GM23338 (cell line): ENCODE measurements at regions not wholly inside any gene's neighbourhood (a gene's known extent, or its start where the extent isn't known, plus 50 kb on each side); places are given as distances from the start of the nearest gene placed in this dataset.

Experiments used
- ATAC-seq: fragments of 200-7000 bp; cut with Tn5 transposase; 3 replicates; pipeline ENCODE4 v1.9.1; 2020
- DNase-seq: peaks from one replicate; pipeline ENCODE4 v3.0.0-alpha.2; 2015; ENCODE audit warnings: low spot score
- H2AFZ ChIP-seq: fragments of 200-600 bp; sonication (generic); 2 replicates; pipeline ENCODE4 v1.8.0; 2016; ENCODE audit warnings: antibody characterized with exemption, mild to moderate bottlenecking, moderate library complexity
- H3F3A ChIP-seq: fragments of 200-600 bp; sonication (generic); replicated peaks from 2 replicates; pipeline ENCODE4 v1.8.0; 2017; ENCODE audit warnings: antibody characterized with exemption, mixed run types, low read depth
- H3K27ac ChIP-seq: fragments of 200-600 bp; sonication (generic); 2 replicates; pipeline ENCODE4 v1.6.1; 2016; ENCODE audit warnings: low read depth
- H3K27me3 ChIP-seq: fragments of 200-600 bp; sonication (generic); 2 replicates; pipeline ENCODE4 v1.8.0; 2016; ENCODE audit warnings: mild to moderate bottlenecking, mixed run types, moderate library complexity; ENCODE audit not compliant: insufficient read depth
- H3K36me3 ChIP-seq: fragments of 200-600 bp; sonication (generic); 2 replicates; pipeline ENCODE4 v1.8.0; 2016; ENCODE audit warnings: mild to moderate bottlenecking; ENCODE audit not compliant: insufficient read depth
- H3K4me1 ChIP-seq: fragments of 200-600 bp; sonication (generic); 2 replicates; pipeline ENCODE4 v1.8.0; 2016; ENCODE audit warnings: mild to moderate bottlenecking, moderate library complexity; ENCODE audit not compliant: insufficient read depth
- H3K4me2 ChIP-seq: fragments of 200-600 bp; sonication (generic); 2 replicates; pipeline ENCODE4 v1.7.1; 2017; ENCODE audit warnings: mixed run types
- H3K4me3 ChIP-seq: fragments of 200-600 bp; sonication (generic); 2 replicates; pipeline ENCODE4 v1.6.1; 2016; ENCODE audit warnings: mixed run types
- H3K79me2 ChIP-seq: fragments of 200-600 bp; sonication (generic); replicated peaks from 2 replicates; pipeline ENCODE4 v1.8.0; 2017; ENCODE audit warnings: mild to moderate bottlenecking; ENCODE audit not compliant: insufficient read depth
- H3K9me2 ChIP-seq: fragments of 200-600 bp; sonication (generic); 2 replicates; pipeline ENCODE4 v1.8.0; 2017; ENCODE audit not compliant: insufficient read depth
- H4K20me1 ChIP-seq: fragments of 200-600 bp; sonication (generic); replicated peaks from 2 replicates; pipeline ENCODE4 v1.8.0; 2017; ENCODE audit warnings: mild to moderate bottlenecking; ENCODE audit not compliant: insufficient read depth
- H3K27ac Mint-ChIP-seq: 2 replicates; pipeline ENCODE4 v1.8.0; 2020; ENCODE audit warnings: inconsistent platforms, mild to moderate bottlenecking, moderate library complexity, mixed read lengths
- H3K27me3 Mint-ChIP-seq: 3 replicates; pipeline ENCODE4 v1.8.0; 2022; ENCODE audit warnings: low read depth, mild to moderate bottlenecking, moderate library complexity, mixed read lengths, inconsistent platforms; ENCODE audit not compliant: insufficient read depth, poor library complexity
- H3K36me3 Mint-ChIP-seq: 3 replicates; pipeline ENCODE4 v1.8.0; 2021; ENCODE audit warnings: low read depth, mild to moderate bottlenecking, inconsistent platforms, moderate library complexity, mixed read lengths
- H3K4me1 Mint-ChIP-seq: 3 replicates; pipeline ENCODE4 v1.8.0; 2020; ENCODE audit warnings: mild to moderate bottlenecking, inconsistent platforms, mixed read lengths
- H3K4me3 Mint-ChIP-seq: 3 replicates; pipeline ENCODE4 v1.8.0; 2021; ENCODE audit warnings: moderate library complexity, mild to moderate bottlenecking, inconsistent platforms, mixed read lengths
- H3K9me3 Mint-ChIP-seq: 3 replicates; pipeline ENCODE4 v1.8.0; 2020; ENCODE audit warnings: moderate library complexity, mild to moderate bottlenecking, inconsistent platforms, mixed read lengths
- CREB1 ChIP-seq: fragments of 250-450 bp; sonication (Bioruptor Pico); IDR thresholded peaks from 2 replicates; pipeline ENCODE4 v1.5.0; 2020; ENCODE audit warnings: low read depth, mild to moderate bottlenecking, moderate library complexity
- NANOG ChIP-seq: IDR thresholded peaks from 2 replicates; pipeline ENCODE4 v1.6.1; 2016; ENCODE audit warnings: antibody characterized with exemption, borderline replicate concordance
- POLR2AphosphoS5 ChIP-seq: IDR thresholded peaks from 2 replicates; pipeline ENCODE4 v1.6.1; 2016; ENCODE audit warnings: antibody characterized with exemption, low read depth
- REST ChIP-seq: IDR thresholded peaks from one replicate; pipeline ENCODE4 v1.6.1; 2018; ENCODE audit warnings: antibody characterized with exemption; ENCODE audit not compliant: unreplicated experiment
- STAT1 ChIP-seq: IDR thresholded peaks from one replicate; pipeline ENCODE4 v1.6.1; 2016; ENCODE audit warnings: antibody characterized with exemption; ENCODE audit not compliant: unreplicated experiment
- ZNF114 ChIP-seq: fragments of 250-450 bp; sonication (Bioruptor Pico); IDR thresholded peaks from 2 replicates; pipeline ENCODE4 v1.5.0; 2020; ENCODE audit warnings: mild to moderate bottlenecking, moderate library complexity
- ZNF331 ChIP-seq: fragments of 250-450 bp; sonication (Bioruptor Pico); IDR thresholded peaks from 2 replicates; pipeline ENCODE4 v1.5.0; 2020; ENCODE audit warnings: low read depth, mild to moderate bottlenecking, moderate library complexity
- ZNF462 ChIP-seq: fragments of 250-450 bp; sonication (Bioruptor Pico); IDR thresholded peaks from 2 replicates; pipeline ENCODE4 v1.5.0; 2020; ENCODE audit warnings: mild to moderate bottlenecking, moderate library complexity
- TF ChIP-seq, protein P1 (sequence below): IDR thresholded peaks from 2 replicates; pipeline ENCODE4 v1.6.1; 2016; ENCODE audit warnings: antibody characterized with exemption

GRCh38 chr11:92101920-92102319, 122.7 kb upstream of the FAT3 start:
- H3K4me3 Mint-ChIP-seq = no peak overlapping the region
- H3K27me3 Mint-ChIP-seq = no peaks in the 10 kb centered on the region
- DNase-seq (no peak), ATAC-seq (no peak)
- H3K9me3 Mint-ChIP-seq = 0 out of 3 replicates have a peak, but pooled peaks cover under 1% of the 10 kb centered on the region
- Histone ChIP-seq H3K4me2 (0 out of 2 replicates have a peak overlapping the region, but pooled peaks have one; percentile 4), H2AFZ (no peak overlapping the region), H3F3A (no peaks in the 10 kb centered on the region), H3K27ac (no peak overlapping the region), H4K20me1 (no peaks in the 10 kb centered on the region), H3K79me2 (no peaks in the 10 kb centered on the region), H3K27me3 (no peaks in the 10 kb centered on the region), H3K4me1 (peaks cover 35% of the 10 kb centered on the region), H3K36me3 (no peaks in the 10 kb centered on the region), H3K9me2 (0 out of 2 replicates have a peak, but pooled peaks cover under 1% of the 10 kb centered on the region), H3K4me3 (no peak overlapping the region)
- no peaks in the 10 kb centered on the region for H3K36me3 Mint-ChIP-seq
- H3K27ac Mint-ChIP-seq = no peak overlapping the region
- TF ChIP-seq NANOG = 0 out of 2 replicates have a peak, but pooled peaks have one; percentile 5
- no peak for TF ChIP-seq POLR2AphosphoS5
- TF ChIP-seq, protein P1, sequence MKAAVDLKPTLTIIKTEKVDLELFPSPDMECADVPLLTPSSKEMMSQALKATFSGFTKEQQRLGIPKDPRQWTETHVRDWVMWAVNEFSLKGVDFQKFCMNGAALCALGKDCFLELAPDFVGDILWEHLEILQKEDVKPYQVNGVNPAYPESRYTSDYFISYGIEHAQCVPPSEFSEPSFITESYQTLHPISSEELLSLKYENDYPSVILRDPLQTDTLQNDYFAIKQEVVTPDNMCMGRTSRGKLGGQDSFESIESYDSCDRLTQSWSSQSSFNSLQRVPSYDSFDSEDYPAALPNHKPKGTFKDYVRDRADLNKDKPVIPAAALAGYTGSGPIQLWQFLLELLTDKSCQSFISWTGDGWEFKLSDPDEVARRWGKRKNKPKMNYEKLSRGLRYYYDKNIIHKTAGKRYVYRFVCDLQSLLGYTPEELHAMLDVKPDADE = no peak
- no peak for TF ChIP-seq ZNF114 (CRISPR knock-in tag)
- TF ChIP-seq STAT1 = no peak
- H3K4me1 Mint-ChIP-seq = peaks cover 35% of the 10 kb centered on the region

- Histone ChIP-seq H3K9me2 (0 out of 2 replicates have a peak, but pooled peaks cover 3% of the 10 kb centered on the region), H2AFZ (no peak overlapping the region), H3K4me1 (peaks cover 28% of the 10 kb centered on the region), H3K27ac (no peak overlapping the region), H3K79me2 (no peaks in the 10 kb centered on the region), H3K36me3 (no peaks in the 10 kb centered on the region), H3K4me2 (no peak overlapping the region), H3K4me3 (no peak overlapping the region), H4K20me1 (no peaks in the 10 kb centered on the region), H3F3A (no peaks in the 10 kb centered on the region), H3K27me3 (no peaks in the 10 kb centered on the region)
- no peak for ATAC-seq
- Mint-ChIP-seq H3K9me3 (peaks cover 4% of the 10 kb centered on the region; the same call in 2 of the 3 replicates), H3K4me3 (no peak overlapping the region), H3K4me1 (peaks cover 28% of the 10 kb centered on the region), H3K36me3 (no peaks in the 10 kb centered on the region), H3K27ac (no peak overlapping the region), H3K27me3 (no peaks in the 10 kb centered on the region)
- DNase-seq = no peak
- TF ChIP-seq NANOG (no peak), ZNF331 (no peak), ZNF114 (CRISPR knock-in tag) (no peak), ZNF462 (no peak), CREB1 (CRISPR knock-in tag) (no peak), POLR2AphosphoS5 (no peak), REST (no peak), STAT1 (no peak)
- TF ChIP-seq, protein P1 = no peak
These were observed 125.4 kb upstream of the FAT3 start for GRCh38 chr11:92099183-92099582.
